ENCODE measurements at regions not wholly inside any gene's neighbourhood (a gene's known extent, or its start where the extent isn't known, plus 50 kb on each side); places are given as distances from the start of the nearest gene placed in this dataset.
A peak's percentile ranks its signal among the peaks of the same experiment; 100 is the strongest.

GRCh38 chr1:2868571-2869195 lies 67.2 kb upstream of the TTC34 start:
- Histone ChIP-seq H3K9me3 (peaks cover 16 to 26% (median 18%) of the 10 kb centered on the region in 4 donors), H3K27me3 (peaks cover 0 to 7% (median 0%) of the 10 kb centered on the region in 4 donors), H3K27ac (no peak overlapping the region), H3K4me1 (peaks cover 0 to 4% (median 0%) of the 10 kb centered on the region in 4 donors), H3K36me3 (no peaks in the 10 kb centered on the region), H3K4me3 (no peak overlapping the region)
- WGBS, 2 donors: 55 to 75% methylated on average over 14 to 22 of the region's 23 CpGs
- TF ChIP-seq CTCF (IDR thresholded peaks at IDR 0.05): no peak
- no peak for TF ChIP-seq EP300 (IDR thresholded peaks at IDR 0.05)
- no peak for TF ChIP-seq POLR2AphosphoS5 (IDR thresholded peaks at IDR 0.05)
- TF ChIP-seq POLR2A (IDR thresholded peaks at IDR 0.05): no peak
- no peak for DNase-seq
- no peak for ATAC-seq (ENCODE audit: low FRiP score in 2 of 2)

- peaks cover 16 to 26% (median 18%) of the 10 kb centered on the region in 4 donors for H3K9me3 ChIP-seq
- 83 to 84% methylated on average over 5 to 6 of the region's 6 CpGs for WGBS, 2 donors
- peaks cover 0 to 10% (median 3%) of the 10 kb centered on the region in 4 donors for H3K4me1 ChIP-seq
- ATAC-seq (ENCODE audit: low FRiP score in 2 of 2): no peak
- no peak overlapping the region for H3K4me3 ChIP-seq
- DNase-seq: no peak
- TF ChIP-seq POLR2A (IDR thresholded peaks at IDR 0.05): no peak
- TF ChIP-seq CTCF (IDR thresholded peaks at IDR 0.05): no peak
- TF ChIP-seq EP300 (IDR thresholded peaks at IDR 0.05): no peak
- no peak for TF ChIP-seq POLR2AphosphoS5 (IDR thresholded peaks at IDR 0.05)
- no peaks in the 10 kb centered on the region for H3K36me3 ChIP-seq
- no peaks in the 10 kb centered on the region for H3K27me3 ChIP-seq
- H3K27ac ChIP-seq: no peak overlapping the region
These were observed 69.8 kb upstream of the TTC34 start for GRCh38 chr1:2871246-2871815.

- ATAC-seq (ENCODE audit: low FRiP score in 2 of 2) (no peak), DNase-seq (no peak)
- no peak overlapping the region for H3K27ac ChIP-seq
- peaks cover 0 to 8% (median 3%) of the 10 kb centered on the region in 4 donors for H3K4me1 ChIP-seq
- H3K9me3 ChIP-seq: peaks cover 16 to 26% (median 18%) of the 10 kb centered on the region in 4 donors
- TF ChIP-seq POLR2A (IDR thresholded peaks at IDR 0.05) (no peak), CTCF (IDR thresholded peaks at IDR 0.05) (no peak), EP300 (IDR thresholded peaks at IDR 0.05) (no peak)
- WGBS, 2 donors: 62 to 76% methylated on average over 6 to 7 of the region's 7 CpGs
- no peaks in the 10 kb centered on the region for H3K27me3 ChIP-seq
- H3K4me3 ChIP-seq: no peak overlapping the region
- H3K36me3 ChIP-seq: no peaks in the 10 kb centered on the region
These were observed 72.7 kb upstream of the TTC34 start for GRCh38 chr1:2874207-2874606.

GRCh38 chr1:2874607-2875480 lies 73.4 kb upstream of the TTC34 start:
- Histone ChIP-seq H3K4me1 (peaks cover 0 to 8% (median 3%) of the 10 kb centered on the region in 4 donors), H3K27ac (no peak overlapping the region), H3K4me3 (peak overlapping the region in 2 of 4 donors; percentile 3 to 32), H3K9me3 (peaks cover 16 to 26% (median 18%) of the 10 kb centered on the region in 4 donors), H3K27me3 (no peaks in the 10 kb centered on the region), H3K36me3 (no peaks in the 10 kb centered on the region)
- DNase-seq: peak; percentile 36 to 69
- TF ChIP-seq CTCF (IDR thresholded peaks at IDR 0.05): no peak
- no peak for TF ChIP-seq EP300 (IDR thresholded peaks at IDR 0.05)
- no peak for TF ChIP-seq POLR2A (IDR thresholded peaks at IDR 0.05)
- TF ChIP-seq POLR2AphosphoS5 (IDR thresholded peaks at IDR 0.05): no peak
- ATAC-seq (ENCODE audit: low FRiP score in 2 of 2): no peak
- WGBS, 2 donors: 51 to 63% methylated on average over 14 to 29 of the region's 30 CpGs

Measured in upper lobe of left lung (tissue), 6 donors.